ENCODE measurements at regions not wholly inside any gene's neighbourhood (a gene's known extent, or its start where the extent isn't known, plus 50 kb on each side); places are given as distances from the start of the nearest gene placed in this dataset.

DNA sequence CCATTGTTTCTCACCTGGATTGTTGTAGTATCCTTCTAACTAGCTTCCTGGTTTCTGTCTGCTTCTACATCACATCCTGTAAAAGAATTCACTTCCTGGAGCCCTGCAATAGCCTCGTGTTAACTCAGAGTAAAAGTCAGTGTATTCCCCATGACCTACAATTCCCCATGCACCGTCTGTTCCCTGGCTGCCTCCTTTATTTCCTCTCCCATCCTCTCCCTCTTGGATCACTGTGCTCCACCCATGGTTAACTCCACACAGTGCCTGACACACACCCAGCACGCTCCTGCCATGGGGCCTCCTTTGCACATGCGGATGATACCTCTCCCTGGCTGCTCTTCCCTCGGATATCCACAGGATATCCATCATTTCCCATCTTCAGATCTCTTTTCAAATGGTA lies 301.4 kb upstream of the IRX3 start:
- Mint-ChIP-seq H3K27me3 (peaks cover 14% of the 10 kb centered on the region), H3K36me3 (ENCODE audit: insufficient read depth) (no peaks in the 10 kb centered on the region), H3K9me3 (peaks cover 14% of the 10 kb centered on the region), H3K4me3 (no peak overlapping the region), H3K27ac (ENCODE audit: low read depth) (no peak overlapping the region), H3K4me1 (no peaks in the 10 kb centered on the region)
- DNase-seq (ENCODE audit: low spot score in 2 of 2) (no peak), ATAC-seq (replicated peaks; ENCODE audit: extremely low read depth, poor library complexity, severe bottlenecking) (no peak)

- H3K27me3 Mint-ChIP-seq, result peaks cover 14% of the 10 kb centered on the region
- H3K9me3 Mint-ChIP-seq, result peaks cover 14% of the 10 kb centered on the region
- no peak for ATAC-seq (replicated peaks; ENCODE audit: extremely low read depth, poor library complexity, severe bottlenecking)
- no peaks in the 10 kb centered on the region for H3K36me3 Mint-ChIP-seq (ENCODE audit: insufficient read depth)
- no peak for DNase-seq (ENCODE audit: low spot score in 2 of 2)
- H3K27ac Mint-ChIP-seq (ENCODE audit: low read depth), result no peak overlapping the region
- no peak overlapping the region for H3K4me3 Mint-ChIP-seq
- no peaks in the 10 kb centered on the region for H3K4me1 Mint-ChIP-seq
Measured at GRCh38 chr16:54587176-54587515, 300.6 kb upstream of the IRX3 start.

DNA sequence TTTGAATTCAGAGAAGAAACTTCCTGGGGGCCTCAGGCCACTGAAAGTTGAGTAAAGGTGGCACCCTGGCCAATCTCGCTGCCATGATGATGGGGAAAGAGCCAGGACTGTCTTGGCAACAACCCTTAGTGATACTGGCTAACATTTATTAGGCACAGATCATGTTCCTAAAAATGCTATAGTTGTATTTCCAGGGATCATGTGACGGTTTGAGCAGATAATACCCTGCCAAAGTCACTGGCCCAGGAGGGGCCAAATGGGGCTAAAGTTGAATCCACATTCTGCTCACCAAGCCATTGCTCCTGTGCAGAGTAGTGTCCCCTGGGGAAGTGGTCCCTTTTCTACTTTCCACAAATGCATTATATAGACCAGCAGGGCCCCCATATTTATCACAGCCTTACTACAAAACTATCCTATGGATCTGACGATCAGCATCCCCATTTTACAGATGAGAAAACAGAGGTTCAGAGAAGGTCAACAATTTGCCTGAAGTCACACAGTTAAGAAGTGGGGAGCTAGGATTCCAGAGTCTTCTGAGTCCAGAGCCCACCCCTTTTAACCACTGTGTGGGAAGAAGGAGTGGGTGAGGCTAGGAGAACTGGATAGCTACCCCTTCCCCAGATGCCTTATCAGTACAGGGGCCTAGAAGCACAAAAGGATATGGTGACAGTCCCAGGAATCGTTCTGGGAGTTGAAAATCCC lies 300.0 kb upstream of the IRX3 start:
- no peaks in the 10 kb centered on the region for H3K36me3 Mint-ChIP-seq (ENCODE audit: insufficient read depth)
- no peak for ATAC-seq (replicated peaks; ENCODE audit: extremely low read depth, poor library complexity, severe bottlenecking)
- H3K27ac Mint-ChIP-seq (ENCODE audit: low read depth), result no peak overlapping the region
- DNase-seq (ENCODE audit: low spot score in 2 of 2), result no peak
- peaks cover 12% of the 10 kb centered on the region for H3K27me3 Mint-ChIP-seq
- no peak overlapping the region for H3K4me3 Mint-ChIP-seq
- no peaks in the 10 kb centered on the region for H3K4me1 Mint-ChIP-seq
- H3K9me3 Mint-ChIP-seq, result peaks cover 14% of the 10 kb centered on the region

GRCh38 chr16:54585998-54586340 lies 299.4 kb upstream of the IRX3 start:
- peaks cover 14% of the 10 kb centered on the region for H3K9me3 Mint-ChIP-seq
- no peak overlapping the region for H3K4me3 Mint-ChIP-seq
- H3K36me3 Mint-ChIP-seq (ENCODE audit: insufficient read depth), result no peaks in the 10 kb centered on the region

GRCh38 chr16:54585094-54585997 lies 298.8 kb upstream of the IRX3 start:
- H3K27ac Mint-ChIP-seq (ENCODE audit: low read depth), result no peak overlapping the region
- no peak overlapping the region for H3K4me3 Mint-ChIP-seq
- no peak for ATAC-seq (replicated peaks; ENCODE audit: extremely low read depth, poor library complexity, severe bottlenecking)
- H3K4me1 Mint-ChIP-seq, result no peaks in the 10 kb centered on the region
- no peaks in the 10 kb centered on the region for H3K27me3 Mint-ChIP-seq
- no peaks in the 10 kb centered on the region for H3K36me3 Mint-ChIP-seq (ENCODE audit: insufficient read depth)
- DNase-seq (ENCODE audit: low spot score in 2 of 2), result no peak
- peaks cover 14% of the 10 kb centered on the region for H3K9me3 Mint-ChIP-seq

More at GRCh38 chr16:54585998-54586340, 299.4 kb upstream of the IRX3 start:
- ATAC-seq (replicated peaks; ENCODE audit: extremely low read depth, poor library complexity, severe bottlenecking) (no peak), DNase-seq (ENCODE audit: low spot score in 2 of 2) (no peak)
- H3K27ac Mint-ChIP-seq (ENCODE audit: low read depth), result no peak overlapping the region
- peaks cover 5% of the 10 kb centered on the region for H3K27me3 Mint-ChIP-seq
- H3K4me1 Mint-ChIP-seq, result no peaks in the 10 kb centered on the region

DNA sequence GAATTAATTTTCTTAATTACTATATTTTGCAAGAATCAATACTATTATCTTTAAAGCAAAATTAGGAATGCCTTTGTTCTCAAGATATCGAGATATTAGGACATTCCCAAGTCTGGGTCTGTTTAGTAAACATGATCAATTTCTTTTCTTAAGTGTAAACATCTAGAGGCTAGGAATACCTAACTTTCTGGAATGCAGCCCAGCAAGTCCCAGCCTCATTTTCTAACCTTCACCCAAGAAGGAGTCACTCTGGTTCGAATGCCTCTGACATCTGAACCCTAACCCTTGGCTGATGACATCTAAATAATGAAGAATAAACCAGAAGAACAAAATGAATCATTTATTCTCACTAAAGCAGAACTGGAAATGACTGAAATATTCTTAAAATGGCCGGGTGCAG lies 297.5 kb upstream of the IRX3 start:
- Mint-ChIP-seq H3K4me1 (no peaks in the 10 kb centered on the region), H3K27me3 (peaks cover 2% of the 10 kb centered on the region), H3K9me3 (peaks cover 10% of the 10 kb centered on the region), H3K36me3 (ENCODE audit: insufficient read depth) (no peaks in the 10 kb centered on the region), H3K27ac (ENCODE audit: low read depth) (no peak overlapping the region), H3K4me3 (no peak overlapping the region)
- ATAC-seq (replicated peaks; ENCODE audit: extremely low read depth, poor library complexity, severe bottlenecking), result no peak
- DNase-seq (ENCODE audit: low spot score in 2 of 2), result no peak

GRCh38 chr16:54582631-54583250 lies 296.2 kb upstream of the IRX3 start:
- Mint-ChIP-seq H3K27me3 (peaks cover 15% of the 10 kb centered on the region), H3K27ac (ENCODE audit: low read depth) (no peak overlapping the region), H3K36me3 (ENCODE audit: insufficient read depth) (no peaks in the 10 kb centered on the region), H3K4me1 (no peaks in the 10 kb centered on the region), H3K4me3 (no peak overlapping the region), H3K9me3 (no peaks in the 10 kb centered on the region)
- DNase-seq (ENCODE audit: low spot score in 2 of 2) (no peak), ATAC-seq (replicated peaks; ENCODE audit: extremely low read depth, poor library complexity, severe bottlenecking) (no peak)

GRCh38 chr16:54579106-54579728 lies 292.6 kb upstream of the IRX3 start:
- Mint-ChIP-seq H3K9me3 (no peaks in the 10 kb centered on the region), H3K27ac (ENCODE audit: low read depth) (no peak overlapping the region), H3K36me3 (ENCODE audit: insufficient read depth) (no peaks in the 10 kb centered on the region), H3K27me3 (peaks cover 32% of the 10 kb centered on the region), H3K4me1 (no peaks in the 10 kb centered on the region), H3K4me3 (no peak overlapping the region)
- no peak for ATAC-seq (replicated peaks; ENCODE audit: extremely low read depth, poor library complexity, severe bottlenecking)
- DNase-seq (ENCODE audit: low spot score in 2 of 2), result no peak

DNA sequence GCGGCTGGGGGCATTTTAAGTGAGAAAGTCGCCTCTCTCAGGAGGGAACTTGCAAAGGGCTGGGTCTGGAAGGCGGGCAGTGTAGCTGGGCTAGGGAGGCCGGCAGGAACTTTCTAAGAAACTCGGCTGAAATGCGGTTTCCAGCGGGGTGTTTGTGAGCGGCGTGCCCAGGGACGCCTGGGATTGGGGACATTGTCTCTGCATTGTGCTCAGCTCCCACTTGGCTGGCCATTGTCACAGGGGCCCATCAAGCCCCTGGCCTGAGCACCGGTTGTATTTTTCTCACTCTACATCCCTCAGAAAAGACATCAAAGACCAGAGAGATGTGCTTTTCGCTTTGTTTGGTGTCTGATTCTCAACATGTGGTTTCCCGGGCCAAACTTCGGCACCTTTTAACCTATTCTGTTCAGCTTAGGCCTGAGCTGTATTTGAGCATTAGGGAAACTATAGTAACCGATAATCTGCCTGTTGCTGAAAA lies 291.1 kb upstream of the IRX3 start:
- Mint-ChIP-seq H3K36me3 (ENCODE audit: insufficient read depth) (no peaks in the 10 kb centered on the region), H3K27me3 (peaks cover 32% of the 10 kb centered on the region), H3K27ac (ENCODE audit: low read depth) (no peak overlapping the region), H3K4me3 (no peak overlapping the region), H3K9me3 (no peaks in the 10 kb centered on the region), H3K4me1 (no peaks in the 10 kb centered on the region)
- no peak for DNase-seq (ENCODE audit: low spot score in 2 of 2)
- no peak for ATAC-seq (replicated peaks; ENCODE audit: extremely low read depth, poor library complexity, severe bottlenecking)

DNA sequence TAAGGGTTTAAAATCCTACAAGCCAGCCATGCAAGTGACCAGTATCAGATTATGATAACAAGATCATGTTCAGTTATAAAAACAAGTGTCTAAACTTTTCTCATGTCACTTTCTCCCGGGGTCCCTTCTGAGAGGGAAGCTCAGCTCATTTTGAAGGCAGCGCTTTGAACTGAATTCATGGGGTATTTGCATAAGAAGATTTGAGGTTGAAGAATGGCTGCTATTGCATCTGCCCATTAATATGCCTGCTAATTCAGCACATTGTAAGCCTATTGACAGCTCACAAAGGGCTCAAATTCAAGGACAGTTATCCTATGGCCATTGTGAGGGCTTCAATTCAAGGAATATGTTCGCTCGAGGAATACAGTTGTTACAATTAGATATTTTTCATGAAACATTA lies 290.2 kb upstream of the IRX3 start:
- no peak for DNase-seq (ENCODE audit: low spot score in 2 of 2)
- H3K36me3 Mint-ChIP-seq (ENCODE audit: insufficient read depth), result no peaks in the 10 kb centered on the region
- no peak overlapping the region for H3K4me3 Mint-ChIP-seq
- no peaks in the 10 kb centered on the region for H3K9me3 Mint-ChIP-seq
- H3K27ac Mint-ChIP-seq (ENCODE audit: low read depth), result no peak overlapping the region
- H3K4me1 Mint-ChIP-seq, result no peaks in the 10 kb centered on the region
- H3K27me3 Mint-ChIP-seq, result peaks cover 32% of the 10 kb centered on the region
- no peak for ATAC-seq (replicated peaks; ENCODE audit: extremely low read depth, poor library complexity, severe bottlenecking)

DNA sequence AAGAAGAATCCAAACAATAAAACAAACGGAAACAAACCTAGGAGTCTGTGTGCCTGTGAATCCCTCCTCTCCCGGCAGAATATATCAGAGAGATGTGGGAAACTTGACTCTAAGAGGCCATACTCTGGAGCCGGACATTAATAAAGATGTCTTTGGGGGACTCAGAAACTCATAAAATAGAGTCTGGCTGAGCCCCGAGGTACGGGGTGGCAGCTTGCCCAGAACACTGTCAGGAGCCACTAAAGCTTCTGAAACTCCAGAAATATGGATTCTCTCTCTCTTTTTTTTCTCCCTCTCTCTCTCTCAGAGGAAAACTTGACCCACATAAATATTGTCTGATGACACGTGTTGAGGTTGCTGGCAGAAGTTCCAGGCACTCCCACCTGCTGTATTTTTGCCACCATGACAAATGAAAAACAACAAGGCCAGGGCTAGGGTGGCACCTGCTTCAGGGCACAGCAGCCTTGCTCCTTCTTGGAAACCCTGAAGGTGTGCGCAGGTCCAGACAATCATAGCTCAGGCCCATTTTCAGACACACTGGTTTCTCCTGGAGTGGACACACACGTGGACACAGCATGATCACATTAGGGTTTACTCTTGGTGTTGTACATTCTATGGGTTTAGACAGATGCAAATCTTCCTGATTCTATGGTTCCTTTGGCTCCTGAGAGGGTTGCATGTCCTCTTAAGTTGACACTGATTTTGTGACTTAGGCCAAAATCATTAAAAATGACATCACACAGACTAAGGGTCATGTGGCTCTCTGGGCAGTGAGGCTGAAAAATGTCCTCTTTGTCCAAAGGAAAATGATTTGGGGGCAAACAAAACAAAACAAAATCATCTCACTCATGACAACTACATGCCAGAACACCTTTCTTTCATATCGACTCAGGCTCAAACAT lies 282.6 kb upstream of the IRX3 start:
- ATAC-seq (replicated peaks; ENCODE audit: extremely low read depth, poor library complexity, severe bottlenecking) (no peak), DNase-seq (ENCODE audit: low spot score in 2 of 2) (no peak)
- Mint-ChIP-seq H3K27me3 (no peaks in the 10 kb centered on the region), H3K27ac (ENCODE audit: low read depth) (no peak overlapping the region), H3K4me1 (no peaks in the 10 kb centered on the region), H3K9me3 (no peaks in the 10 kb centered on the region), H3K36me3 (ENCODE audit: insufficient read depth) (no peaks in the 10 kb centered on the region), H3K4me3 (no peak overlapping the region)

DNA sequence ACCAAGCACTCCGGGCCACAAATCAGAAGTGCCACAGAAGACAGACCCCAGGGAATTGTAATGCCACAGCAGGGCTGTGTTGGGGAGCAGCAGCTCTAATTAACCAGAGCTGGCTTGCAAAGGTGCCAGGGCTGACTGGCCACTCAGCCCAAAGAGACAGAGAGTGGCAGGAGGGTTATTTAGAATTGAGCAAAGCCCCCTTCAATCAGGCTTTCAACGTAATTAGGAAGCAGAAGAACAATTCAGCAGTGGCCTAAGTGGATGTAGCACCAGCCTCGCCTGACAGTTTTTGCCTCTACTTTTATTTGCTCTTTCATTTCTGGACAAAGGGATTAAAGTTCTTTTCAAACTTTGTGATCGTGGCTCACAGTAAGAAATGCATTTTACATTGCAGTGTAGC lies 278.3 kb upstream of the IRX3 start:
- Mint-ChIP-seq H3K27me3 (no peaks in the 10 kb centered on the region), H3K27ac (ENCODE audit: low read depth) (no peak overlapping the region), H3K36me3 (ENCODE audit: insufficient read depth) (no peaks in the 10 kb centered on the region), H3K9me3 (no peaks in the 10 kb centered on the region), H3K4me3 (no peak overlapping the region), H3K4me1 (no peaks in the 10 kb centered on the region)
- DNase-seq (ENCODE audit: low spot score in 2 of 2) (no peak), ATAC-seq (replicated peaks; ENCODE audit: extremely low read depth, poor library complexity, severe bottlenecking) (no peak)
